ENCODE measurements at regions not wholly inside any gene's neighbourhood (a gene's known extent, or its start where the extent isn't known, plus 50 kb on each side); places are given as distances from the start of the nearest gene placed in this dataset.

- no peaks in the 10 kb centered on the region for H3K4me1 ChIP-seq
- no peak for TF ChIP-seq CTCF (IDR thresholded peaks at IDR 0.05)
- no peak for TF ChIP-seq POLR2A (IDR thresholded peaks at IDR 0.05)
- no peak overlapping the region for H3K27ac ChIP-seq
- H3K4me3 ChIP-seq (replicated peaks in 1 of 3) = no peak overlapping the region
- H3K36me3 ChIP-seq = no peaks in the 10 kb centered on the region
- no peak for DNase-seq
- H3K27me3 ChIP-seq = no peaks in the 10 kb centered on the region
- H3K9me3 ChIP-seq = no peaks in the 10 kb centered on the region
- intact Hi-C loops (cut with DNase I) = no loop called here
These were observed 143.5 kb downstream of the QDPR start for GRCh38 chr4:17368408-17368807.

GRCh38 chr4:17367201-17367600 is 144.7 kb downstream of the QDPR start:
- H3K4me3 ChIP-seq (replicated peaks in 1 of 3) = no peak overlapping the region
- no peaks in the 10 kb centered on the region for H3K27me3 ChIP-seq
- no peaks in the 10 kb centered on the region for H3K36me3 ChIP-seq
- 93 to 95% methylated on average over 1 of the region's 1 CpG for WGBS, 2 donors
- no peaks in the 10 kb centered on the region for H3K4me1 ChIP-seq
- intact Hi-C loops (cut with DNase I) = no loop called here
- H3K27ac ChIP-seq = no peak overlapping the region
- TF ChIP-seq POLR2A (IDR thresholded peaks at IDR 0.05) (no peak), CTCF (IDR thresholded peaks at IDR 0.05) (no peak)
- DNase-seq = no peak
- no peaks in the 10 kb centered on the region for H3K9me3 ChIP-seq

GRCh38 chr4:17366496-17366895 is 145.4 kb downstream of the QDPR start:
- H3K27ac ChIP-seq = no peak overlapping the region
- H3K9me3 ChIP-seq = no peaks in the 10 kb centered on the region
- H3K27me3 ChIP-seq = no peaks in the 10 kb centered on the region
- TF ChIP-seq CTCF (IDR thresholded peaks at IDR 0.05) (no peak), POLR2A (IDR thresholded peaks at IDR 0.05) (no peak)
- H3K4me3 ChIP-seq (replicated peaks in 1 of 3) = no peak overlapping the region
- H3K4me1 ChIP-seq = no peaks in the 10 kb centered on the region
- WGBS, 2 donors = 80 to 88% methylated on average over 1 of the region's 1 CpG
- intact Hi-C loops (cut with DNase I) = no loop called here
- DNase-seq = no peak
- no peaks in the 10 kb centered on the region for H3K36me3 ChIP-seq

GRCh38 chr4:17362430-17362829 is 149.5 kb downstream of the QDPR start:
- TF ChIP-seq CTCF (IDR thresholded peaks at IDR 0.05) (no peak), POLR2A (IDR thresholded peaks at IDR 0.05) (no peak)

GRCh38 chr4:17358241-17358640 is 153.6 kb downstream of the QDPR start:
- Histone ChIP-seq H3K4me3 (replicated peaks in 1 of 3) (no peak overlapping the region), H3K27me3 (no peaks in the 10 kb centered on the region), H3K36me3 (no peaks in the 10 kb centered on the region), H3K4me1 (no peaks in the 10 kb centered on the region), H3K27ac (no peak overlapping the region), H3K9me3 (no peaks in the 10 kb centered on the region)
- WGBS, 2 donors = 90 to 97% methylated on average over 4 of the region's 4 CpGs
- TF ChIP-seq CTCF (IDR thresholded peaks at IDR 0.05) = no peak
- TF ChIP-seq POLR2A (IDR thresholded peaks at IDR 0.05) = no peak
- no peak for DNase-seq
- intact Hi-C loops (cut with DNase I) = no loop called here

More at GRCh38 chr4:17362430-17362829, 149.5 kb downstream of the QDPR start:
- no peak for DNase-seq
- intact Hi-C loops (cut with DNase I) = no loop called here
- H3K4me1 ChIP-seq = no peaks in the 10 kb centered on the region
- H3K36me3 ChIP-seq = no peaks in the 10 kb centered on the region
- no peak overlapping the region for H3K27ac ChIP-seq
- WGBS, 2 donors = 91 to 94% methylated on average over 1 of the region's 1 CpG
- H3K27me3 ChIP-seq = no peaks in the 10 kb centered on the region
- H3K9me3 ChIP-seq = no peaks in the 10 kb centered on the region
- H3K4me3 ChIP-seq (replicated peaks in 1 of 3) = no peak overlapping the region
